Renal cortical epithelial cell (primary cell): ENCODE measurements at regions not wholly inside any gene's neighbourhood (a gene's known extent, or its start where the extent isn't known, plus 50 kb on each side); places are given as distances from the start of the nearest gene placed in this dataset.

Experiments used
- DNase-seq: peaks from one replicate; pipeline ENCODE4 v3.0.0-alpha.2; 2011; ENCODE audit warnings: low read depth

- no peak for DNase-seq
Measured at GRCh38 chr10:128896116-128896795, 570.8 kb upstream of the MGMT start.

- no peak for DNase-seq
Measured at GRCh38 chr10:128896963-128897362, 570.1 kb upstream of the MGMT start.

- no peak for DNase-seq
Measured at GRCh38 chr10:128897401-128898129, 569.5 kb upstream of the MGMT start.

- no peak for DNase-seq
Measured at GRCh38 chr10:128898133-128898915, 568.7 kb upstream of the MGMT start.

GRCh38 chr10:128898916-128899195, 568.2 kb upstream of the MGMT start:
- DNase-seq, result no peak

GRCh38 chr10:128900456-128900855, 566.6 kb upstream of the MGMT start:
- DNase-seq, result no peak

GRCh38 chr10:128901236-128901635, 565.8 kb upstream of the MGMT start:
- no peak for DNase-seq

GRCh38 chr10:128902031-128902710, 564.9 kb upstream of the MGMT start:
- no peak for DNase-seq

GRCh38 chr10:128907155-128907941, 559.7 kb upstream of the MGMT start:
- DNase-seq, result no peak

- DNase-seq, result no peak
Measured at GRCh38 chr10:128908099-128908498, 558.9 kb upstream of the MGMT start.

- DNase-seq, result no peak
Measured at GRCh38 chr10:128908499-128908898, 558.5 kb upstream of the MGMT start.

- DNase-seq, result no peak
Measured at GRCh38 chr10:128912568-128913311, 554.3 kb upstream of the MGMT start.

GRCh38 chr10:128914681-128915080, 552.4 kb upstream of the MGMT start:
- DNase-seq, result no peak

- no peak for DNase-seq
Measured at GRCh38 chr10:128915630-128916029, 551.4 kb upstream of the MGMT start.

GRCh38 chr10:128916383-128916782, 550.7 kb upstream of the MGMT start:
- DNase-seq, result no peak

- no peak for DNase-seq
Measured at GRCh38 chr10:128921389-128922022, 545.5 kb upstream of the MGMT start.

- no peak for DNase-seq
Measured at GRCh38 chr10:128922172-128922571, 544.9 kb upstream of the MGMT start.

- no peak for DNase-seq
Measured at GRCh38 chr10:128922619-128923196, 544.3 kb upstream of the MGMT start.

- DNase-seq, result no peak
Measured at GRCh38 chr10:128924918-128925317, 542.1 kb upstream of the MGMT start.

GRCh38 chr10:128926711-128927110, 540.3 kb upstream of the MGMT start:
- no peak for DNase-seq
